RWPE2 (cell line): ENCODE measurements at regions not wholly inside any gene's neighbourhood (a gene's known extent, or its start where the extent isn't known, plus 50 kb on each side); places are given as distances from the start of the nearest gene placed in this dataset.
A peak's percentile ranks its signal among the peaks of the same experiment; 100 is the strongest.

ENCODE experiments used
- ATAC-seq: fragments of 200-7000 bp; cut with Tn5 transposase; 3 replicates; pipeline ENCODE4 v1.9.1; 2021; ENCODE audit warnings: low read depth
- DNase-seq: peaks from one replicate; pipeline ENCODE4 v3.0.0-alpha.2; 2020; ENCODE audit warnings: low spot score
- H3K27ac ChIP-seq: fragments of 450-650 bp; 2 replicates; pipeline ENCODE4 v1.5.1; 2017; ENCODE audit warnings: mild to moderate bottlenecking; ENCODE audit not compliant: poor library complexity, severe bottlenecking
- H3K27me3 ChIP-seq: fragments of 250-450 bp; sonication (Bioruptor Pico); 2 replicates; pipeline ENCODE4 v1.5.1; 2021; ENCODE audit warnings: mild to moderate bottlenecking, moderate library complexity; ENCODE audit not compliant: insufficient read depth, poor library complexity, severe bottlenecking
- H3K36me3 ChIP-seq: fragments of 250-450 bp; sonication (Bioruptor Pico); 2 replicates; pipeline ENCODE4 v1.5.1; 2020; ENCODE audit warnings: low read depth, mild to moderate bottlenecking, moderate library complexity
- H3K4me1 ChIP-seq: fragments of 250-450 bp; sonication (Bioruptor Pico); 2 replicates; pipeline ENCODE4 v1.5.1; 2021; ENCODE audit warnings: mild to moderate bottlenecking, moderate library complexity; ENCODE audit not compliant: insufficient read depth, poor library complexity, severe bottlenecking
- H3K4me3 ChIP-seq: fragments of 250-450 bp; sonication (Bioruptor Pico); 2 replicates; pipeline ENCODE4 v1.5.1; 2021; ENCODE audit warnings: mild to moderate bottlenecking, moderate library complexity; ENCODE audit not compliant: severe bottlenecking
- H3K9me3 ChIP-seq: fragments of 250-450 bp; sonication (Bioruptor Pico); 2 replicates; pipeline ENCODE4 v1.5.1; 2021; ENCODE audit warnings: mild to moderate bottlenecking, moderate library complexity; ENCODE audit not compliant: severe bottlenecking
- CTCF ChIP-seq: fragments of 450-650 bp; IDR thresholded peaks from one replicate; pipeline ENCODE4 v1.5.1; 2017; ENCODE audit warnings: mild to moderate bottlenecking, moderate library complexity; ENCODE audit not compliant: poor library complexity, severe bottlenecking

GRCh38 chr1:238649200-238649599, 737.2 kb upstream of the CHRM3 start:
- Histone ChIP-seq H3K4me3 (no peak overlapping the region), H3K27me3 (no peaks in the 10 kb centered on the region), H3K36me3 (no peaks in the 10 kb centered on the region), H3K4me1 (peaks cover 23% of the 10 kb centered on the region), H3K9me3 (no peaks in the 10 kb centered on the region), H3K27ac (no peak overlapping the region)
- no peak for TF ChIP-seq CTCF
- ATAC-seq (no peak), DNase-seq (no peak)

- ATAC-seq (no peak), DNase-seq (no peak)
- no peak overlapping the region for H3K27ac ChIP-seq
These were observed 737.6 kb upstream of the CHRM3 start for GRCh38 chr1:238648751-238649150.

GRCh38 chr1:238648296-238648695, 738.1 kb upstream of the CHRM3 start:
- TF ChIP-seq CTCF = no peak
- no peak for ATAC-seq
- H3K36me3 ChIP-seq = no peaks in the 10 kb centered on the region
- DNase-seq = no peak
- H3K9me3 ChIP-seq = no peaks in the 10 kb centered on the region
- peaks cover 16% of the 10 kb centered on the region for H3K4me1 ChIP-seq
- no peak overlapping the region for H3K27ac ChIP-seq
- H3K27me3 ChIP-seq = no peaks in the 10 kb centered on the region
- H3K4me3 ChIP-seq = no peak overlapping the region

More at GRCh38 chr1:238648751-238649150, 737.6 kb upstream of the CHRM3 start:
- Histone ChIP-seq H3K27me3 (no peaks in the 10 kb centered on the region), H3K9me3 (no peaks in the 10 kb centered on the region), H3K36me3 (no peaks in the 10 kb centered on the region), H3K4me3 (no peak overlapping the region), H3K4me1 (peaks cover 21% of the 10 kb centered on the region)
- no peak for TF ChIP-seq CTCF

- H3K9me3 ChIP-seq = no peaks in the 10 kb centered on the region
- no peaks in the 10 kb centered on the region for H3K27me3 ChIP-seq
- peak; percentile 89 for ATAC-seq
- no peaks in the 10 kb centered on the region for H3K36me3 ChIP-seq
- DNase-seq = no peak
- no peak for TF ChIP-seq CTCF
- H3K4me1 ChIP-seq = peaks cover 12% of the 10 kb centered on the region
- no peak overlapping the region for H3K27ac ChIP-seq
- H3K4me3 ChIP-seq = no peak overlapping the region
These were observed 738.5 kb upstream of the CHRM3 start for GRCh38 chr1:238647877-238648276.

GRCh38 chr1:238642231-238642630, 744.1 kb upstream of the CHRM3 start:
- ATAC-seq (no peak), DNase-seq (no peak)
- H3K4me1 ChIP-seq = no peaks in the 10 kb centered on the region
- H3K27ac ChIP-seq = no peak overlapping the region
- H3K4me3 ChIP-seq = no peak overlapping the region
- H3K36me3 ChIP-seq = no peaks in the 10 kb centered on the region
- no peaks in the 10 kb centered on the region for H3K27me3 ChIP-seq
- no peak for TF ChIP-seq CTCF
- no peaks in the 10 kb centered on the region for H3K9me3 ChIP-seq
